GM12878 (cell line): ENCODE measurements at regions not wholly inside any gene's neighbourhood (a gene's known extent, or its start where the extent isn't known, plus 50 kb on each side); places are given as distances from the start of the nearest gene placed in this dataset.

ENCODE experiments used
- ATAC-seq: fragments of 200-7000 bp; cut with Tn5 transposase; 3 replicates; pipeline ENCODE4 v1.9.1; 2020; ENCODE audit warnings: mild to moderate bottlenecking, moderate library complexity
- BruUV-seq: library from RNA; stranded (reverse); fragments of 400-500 nt; replicated peaks from 2 replicates; lab custom pipeline; 2021; lab: Mats Ljungman, UMichigan
- CTCF ChIA-PET: fragments of 300-600 bp; sonication (Branson Sonifier 250); formaldehyde crosslinking; extraction: SDS; loops from one replicate; lab custom pipeline; 2021; ENCODE audit warnings: inconsistent platforms; lab: Yijun Ruan, JAX
- POLR2A ChIA-PET: fragments of 350-600 bp; formaldehyde crosslinking; extraction: SDS; loops from one replicate; lab custom pipeline; 2021; ENCODE audit warnings: inconsistent platforms; lab: Charles Lee
- RAD21 ChIA-PET: fragments of 300-600 bp; sonication (Branson Sonifier 250); formaldehyde crosslinking; loops from one replicate; lab custom pipeline; 2023; ENCODE audit warnings: antibody characterized with exemption; ENCODE audit not compliant: unreplicated experiment; lab: Charles Lee
- SMC1A ChIA-PET: fragments of 300-600 bp; sonication (Branson Sonifier 250); formaldehyde crosslinking; loops from one replicate; lab custom pipeline; 2023; ENCODE audit not compliant: unreplicated experiment, uncharacterized antibody; lab: Charles Lee
- DNase-seq: peaks from one replicate; pipeline ENCODE4 v3.0.0-alpha.2; 2011; ENCODE audit warnings: low read depth, low spot score
- FAIRE-seq: peaks from 3 replicates; lab custom pipeline; 2011; peaks lifted over from hg19 to GRCh38; lab: Jason Lieb, UNC
- H2AFZ ChIP-seq: 2 replicates; pipeline ENCODE4 v1.6.0; 2011; ENCODE audit warnings: low read depth, low read length, control low read depth; ENCODE audit not compliant: control insufficient read depth
- H3K27ac ChIP-seq: 2 replicates; pipeline ENCODE4 v1.5.1; 2011; ENCODE audit warnings: control low read depth; ENCODE audit not compliant: control insufficient read depth, insufficient read depth
- H3K27me3 ChIP-seq, 2 experiments: replicated peaks in 1 of 2; 2 replicates each; pipeline versions ENCODE4 v1.6.0 to v1.6.1; 2011; ENCODE audit warnings: low read length in 1 of 2; ENCODE audit not compliant: control insufficient read depth in 2 of 2, insufficient read depth in 2 of 2
- H3K36me3 ChIP-seq, 2 experiments: 2 replicates each; pipeline ENCODE4 v1.5.1; 2011; ENCODE audit warnings: low read length in 1 of 2; ENCODE audit not compliant: control insufficient read depth in 2 of 2, insufficient read depth in 2 of 2
- H3K4me1 ChIP-seq: 2 replicates; pipeline ENCODE4 v1.6.1; 2011; ENCODE audit warnings: mild to moderate bottlenecking, low read length, moderate library complexity, mixed read lengths; ENCODE audit not compliant: control insufficient read depth, insufficient read depth
- H3K4me2 ChIP-seq: 2 replicates; pipeline ENCODE4 v1.6.0; 2011; ENCODE audit warnings: control low read depth; ENCODE audit not compliant: control insufficient read depth, insufficient read depth
- H3K4me3 ChIP-seq: fragments of 200-600 bp; sonication (generic); 2 replicates; pipeline ENCODE4 v1.5.1; 2016
- H3K79me2 ChIP-seq: 2 replicates; pipeline ENCODE4 v1.6.0; 2011; ENCODE audit warnings: low read length; ENCODE audit not compliant: control insufficient read depth, insufficient read depth
- H3K9ac ChIP-seq: 2 replicates; pipeline ENCODE4 v1.8.0; 2011; ENCODE audit warnings: low read length, control low read depth, mixed read lengths; ENCODE audit not compliant: control insufficient read depth, insufficient read depth
- H3K9me3 ChIP-seq: replicated peaks from 3 replicates; pipeline ENCODE4 v1.5.1; 2011; ENCODE audit warnings: mild to moderate bottlenecking, low read length; ENCODE audit not compliant: control insufficient read depth, insufficient read depth
- H4K20me1 ChIP-seq: 2 replicates; pipeline ENCODE4 v1.6.0; 2011; ENCODE audit not compliant: control insufficient read depth, insufficient read depth
- IKZF1 ChIP-seq: fragments of 450-650 bp; conservative IDR thresholded peaks from 2 replicates; pipeline ENCODE4 v1.6.1; 2017; ENCODE audit warnings: antibody characterized with exemption, mild to moderate bottlenecking
- MTA3 ChIP-seq: IDR thresholded peaks from 2 replicates; pipeline ENCODE4 v1.6.1; 2012; ENCODE audit warnings: low read length, inconsistent platforms, borderline replicate concordance
- PML ChIP-seq: IDR thresholded peaks from 2 replicates; pipeline ENCODE4 v1.6.1; 2012; ENCODE audit warnings: low read length, inconsistent platforms
- RELB ChIP-seq: fragments of 450-650 bp; IDR thresholded peaks from 2 replicates; pipeline ENCODE4 v1.6.1; 2017; ENCODE audit warnings: low read depth, mild to moderate bottlenecking, moderate library complexity
- SP1 ChIP-seq: IDR thresholded peaks from one replicate; pipeline ENCODE4 v1.6.1; 2011; ENCODE audit warnings: low read depth, low read length
- SUPT20H ChIP-seq: IDR thresholded peaks from 2 replicates; pipeline ENCODE4 v1.6.1; 2011; ENCODE audit warnings: low read depth, mild to moderate bottlenecking, low read length, moderate library complexity, borderline replicate concordance; ENCODE audit not compliant: control insufficient read depth
- WGBS: methylation state at CpG from one replicate; pipeline ENCODE4 v1.1.6; 2016; ENCODE audit warnings: low lambda C conversion rate; ENCODE audit not compliant: insufficient replicate concordance, insufficient coverage; ENCODE audit errors: missing lambda C conversion rate; 5-methylcytosine and 5-hydroxymethylcytosine counted together
- in situ Hi-C: fragments of 300-500 bp; cut with MboI; formaldehyde crosslinking; loops from 9 replicates; pipeline ENCODE4 v1.14.3; 2018; ENCODE audit warnings: mixed read lengths
- intact Hi-C: fragments of 100-400 bp; cut with micrococcal nuclease; formaldehyde crosslinking; loops from one replicate; pipeline ENCODE4 v1.14.2; 2022; ENCODE audit not compliant: unreplicated experiment

- Histone ChIP-seq H3K4me3 (no peak overlapping the region), H3K27ac (no peak overlapping the region), H2AFZ (no peak overlapping the region), H3K9me3 (no peaks in the 10 kb centered on the region), H4K20me1 (no peaks in the 10 kb centered on the region), H3K4me1 (no peaks in the 10 kb centered on the region), H3K4me2 (no peak overlapping the region), H3K27me3 (no peaks in the 10 kb centered on the region), H3K9ac (no peak overlapping the region), H3K79me2 (no peaks in the 10 kb centered on the region), H3K36me3 (no peaks in the 10 kb centered on the region)
- WGBS, result 32% methylated on average over 8 of the region's 8 CpGs
- ChIA-PET SMC1A (interaction anchor here (0.6 kb wide), 1 partner anchor 11 kb away, joined by 4 read pairs; no protein-coding TSS in a partner anchor), RAD21 (no interaction called here), POLR2A (interaction anchor here (0.6 kb wide), 1 partner anchor 50 kb away, joined by 3 read pairs; no protein-coding TSS in a partner anchor), CTCF (interaction anchor here (0.5 to 0.7 kb wide), 2 partner anchors 10 to 919 kb away, joined by 3 read pairs; no protein-coding TSS in a partner anchor)
- FAIRE-seq (no peak), ATAC-seq (peak; percentile 46), DNase-seq (no peak)
- intact Hi-C loops, result no loop called here
- BruUV-seq, result no TSS peak
- in situ Hi-C loops, result no loop called here
- no peak for TF ChIP-seq SUPT20H
- no peak for TF ChIP-seq IKZF1
- TF ChIP-seq PML, result no peak
- TF ChIP-seq SP1, result no peak
- TF ChIP-seq RELB, result no peak
- TF ChIP-seq MTA3, result no peak
Observed at GRCh38 chr5:162485666-162486292, 418.2 kb downstream of the GABRG2 start.
